A549 (cell line): ENCODE measurements at regions not wholly inside any gene's neighbourhood (a gene's known extent, or its start where the extent isn't known, plus 50 kb on each side); places are given as distances from the start of the nearest gene placed in this dataset.

Experiments
- ATAC-seq, 2 experiments: fragments of 200-7000 bp in 1 of 2; fragments of >200 bp in 1 of 2; cut with Nextera tagmentation in 1 of 2; cut with Tn5 transposase in 1 of 2; 3 replicates each; pipeline versions ENCODE4 v1.8.0 to v1.9.1; 2018 to 2020; ENCODE audit warnings: mild to moderate bottlenecking in 1 of 2, moderate library complexity in 1 of 2
- CTCF ChIA-PET: fragments of 300-600 bp; sonication (Branson Sonifier 250); formaldehyde crosslinking; extraction: SDS; loops from one replicate; lab custom pipeline; 2021; ENCODE audit warnings: antibody characterized with exemption, inconsistent platforms; lab: Yijun Ruan, JAX
- POLR2A ChIA-PET: fragments of 350-600 bp; formaldehyde crosslinking; extraction: SDS; loops from one replicate; lab custom pipeline; 2021; ENCODE audit warnings: antibody characterized with exemption, inconsistent platforms; lab: Yijun Ruan, JAX
- DNase-seq, 2 experiments: peaks; one replicate each; pipeline versions ENCODE4 v3.0.0 to v3.0.0-alpha.2; 2011 to 2016; ENCODE audit warnings: low read depth in 1 of 2, low spot score in 1 of 2
- FAIRE-seq: peaks from 2 replicates; lab custom pipeline; 2011; peaks lifted over from hg19 to GRCh38; lab: Jason Lieb, UNC
- H3K27ac ChIP-seq, 2 experiments: fragments of >200 bp; sonication (Bioruptor Twin); formaldehyde crosslinking; 3 replicates each; pipeline ENCODE4 v1.5.1; 2016 to 2017
- H3K4me1 ChIP-seq: fragments of >200 bp; sonication (Bioruptor Twin); formaldehyde crosslinking; 3 replicates; pipeline ENCODE4 v1.6.1; 2016
- H3K4me2 ChIP-seq: fragments of >200 bp; sonication (Bioruptor Twin); formaldehyde crosslinking; 3 replicates; pipeline ENCODE4 v1.6.1; 2016
- H3K4me3 ChIP-seq: fragments of >200 bp; sonication (Bioruptor Twin); formaldehyde crosslinking; 3 replicates; pipeline ENCODE4 v1.5.1; 2016
- H3K9me3 ChIP-seq: fragments of >200 bp; sonication (Bioruptor Twin); formaldehyde crosslinking; 3 replicates; pipeline ENCODE4 v1.6.1; 2016
- CEBPB ChIP-seq, 2 experiments: fragments of >200 bp in 1 of 2; sonication (Bioruptor Twin) in 1 of 2; formaldehyde crosslinking in 1 of 2; IDR thresholded peaks; 2 replicates each; pipeline ENCODE4 v1.6.1; 2012 to 2016
- CHD4 ChIP-seq: fragments of 200-600 bp; sonication (generic); IDR thresholded peaks from 2 replicates; pipeline ENCODE4 v1.6.1; 2016; ENCODE audit warnings: antibody characterized with exemption, mild to moderate bottlenecking, borderline replicate concordance
- EHMT2 ChIP-seq: fragments of 200-600 bp; sonication (generic); IDR thresholded peaks from 2 replicates; pipeline ENCODE4 v1.6.1; 2016; ENCODE audit warnings: antibody characterized with exemption, low read depth, mild to moderate bottlenecking, moderate library complexity
- EP300 ChIP-seq, 2 experiments: fragments of >200 bp; sonication (Bioruptor Twin); formaldehyde crosslinking; IDR thresholded peaks; 2 replicates in 1 of 2; 3 replicates in 1 of 2; pipeline ENCODE4 v1.6.1; 2016 to 2017
- FOSB ChIP-seq: fragments of 250-450 bp; sonication (Bioruptor Pico); IDR thresholded peaks from 2 replicates; pipeline ENCODE4 v1.5.0; 2020; ENCODE audit warnings: mild to moderate bottlenecking, moderate library complexity
- HOXA7 ChIP-seq: fragments of 250-450 bp; sonication (Bioruptor Pico); IDR thresholded peaks from 2 replicates; pipeline ENCODE4 v1.5.0; 2020; ENCODE audit warnings: mild to moderate bottlenecking, moderate library complexity
- JUNB ChIP-seq: fragments of >200 bp; sonication (Bioruptor Twin); formaldehyde crosslinking; IDR thresholded peaks from 2 replicates; pipeline ENCODE4 v1.6.1; 2016
- MAFK ChIP-seq: fragments of 450-650 bp; IDR thresholded peaks from 2 replicates; pipeline ENCODE4 v1.6.1; 2014; ENCODE audit not compliant: partially characterized antibody
- NFE2L2 ChIP-seq: fragments of 150-350 bp; conservative IDR thresholded peaks from 2 replicates; pipeline ENCODE4 v1.6.1; 2014; ENCODE audit warnings: low read length
- NR3C1 ChIP-seq: fragments of >200 bp; sonication (Bioruptor Twin); formaldehyde crosslinking; IDR thresholded peaks from 3 replicates; pipeline ENCODE4 v1.6.1; 2017
- PHF8 ChIP-seq: fragments of 200-600 bp; sonication (generic); IDR thresholded peaks from 2 replicates; pipeline ENCODE4 v1.6.1; 2016; ENCODE audit warnings: low read depth, mild to moderate bottlenecking, antibody characterized with exemption, moderate library complexity, borderline replicate concordance
- SREBF2 ChIP-seq: fragments of 450-650 bp; IDR thresholded peaks from 2 replicates; pipeline ENCODE4 v1.6.1; 2014; ENCODE audit warnings: mild to moderate bottlenecking, moderate library complexity
- TP53 ChIP-seq: fragments of 250-450 bp; sonication (Bioruptor Pico); IDR thresholded peaks from 2 replicates; pipeline ENCODE4 v1.5.0; 2021; ENCODE audit warnings: mild to moderate bottlenecking, moderate library complexity
- ZSCAN20 ChIP-seq: fragments of 250-450 bp; sonication (Bioruptor Pico); IDR thresholded peaks from 2 replicates; pipeline ENCODE4 v1.8.0; 2022; ENCODE audit warnings: mild to moderate bottlenecking, moderate library complexity
- WGBS: methylation state at CpG from one replicate; pipeline ENCODE4 v1.1.6; 2017; ENCODE audit errors: missing lambda C conversion rate; 5-methylcytosine and 5-hydroxymethylcytosine counted together
- TF ChIP-seq, protein P1 (sequence below): IDR thresholded peaks from 2 replicates; pipeline ENCODE4 v1.6.1; 2012
- TF ChIP-seq, protein P2 (sequence below): fragments of >200 bp; sonication (Bioruptor Twin); formaldehyde crosslinking; IDR thresholded peaks from 2 replicates; pipeline ENCODE4 v1.6.1; 2016
- TF ChIP-seq, protein P3 (sequence below): IDR thresholded peaks from 2 replicates; pipeline ENCODE4 v1.6.1; 2012; ENCODE audit warnings: low read depth, borderline replicate concordance
- TF ChIP-seq, protein P4 (sequence below): fragments of >200 bp; sonication (Bioruptor Twin); formaldehyde crosslinking; IDR thresholded peaks from 3 replicates; pipeline ENCODE4 v1.5.1; 2016
- TF ChIP-seq, protein P5 (sequence below): fragments of 150-350 bp; IDR thresholded peaks from 2 replicates; pipeline ENCODE4 v1.6.1; 2014; ENCODE audit warnings: low read depth, mild to moderate bottlenecking, low read length
- TF ChIP-seq, protein P6 (sequence below): fragments of 250-450 bp; sonication (Bioruptor Pico); IDR thresholded peaks from 2 replicates; pipeline ENCODE4 v1.5.0; 2021; ENCODE audit warnings: mild to moderate bottlenecking, moderate library complexity, borderline replicate concordance
- TF ChIP-seq, protein P7 (sequence below): fragments of 450-650 bp; IDR thresholded peaks from 2 replicates; pipeline ENCODE4 v1.6.1; 2014; ENCODE audit warnings: antibody characterized with exemption

DNA sequence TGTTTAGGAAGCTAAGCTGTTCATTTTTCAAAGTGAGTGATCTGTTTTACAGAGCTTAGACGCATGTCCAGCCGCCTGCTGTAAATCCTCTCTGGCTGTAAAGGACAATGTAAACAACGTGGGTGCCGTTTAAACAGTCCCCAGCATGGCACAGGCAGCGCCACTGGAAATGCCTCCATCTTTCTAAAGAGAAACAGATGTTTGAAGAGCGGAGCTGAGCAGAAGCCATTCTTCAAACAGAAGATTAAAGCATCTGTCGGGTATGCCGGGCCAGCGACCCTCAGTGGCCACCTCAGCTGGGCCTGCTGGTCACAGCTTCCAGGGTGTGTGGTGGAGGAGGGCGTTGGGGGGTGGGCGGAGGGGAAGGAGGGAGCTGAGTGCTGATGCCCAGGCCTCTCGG, 138.6 kb downstream of the ERMARD start:
- TF ChIP-seq, protein P1, sequence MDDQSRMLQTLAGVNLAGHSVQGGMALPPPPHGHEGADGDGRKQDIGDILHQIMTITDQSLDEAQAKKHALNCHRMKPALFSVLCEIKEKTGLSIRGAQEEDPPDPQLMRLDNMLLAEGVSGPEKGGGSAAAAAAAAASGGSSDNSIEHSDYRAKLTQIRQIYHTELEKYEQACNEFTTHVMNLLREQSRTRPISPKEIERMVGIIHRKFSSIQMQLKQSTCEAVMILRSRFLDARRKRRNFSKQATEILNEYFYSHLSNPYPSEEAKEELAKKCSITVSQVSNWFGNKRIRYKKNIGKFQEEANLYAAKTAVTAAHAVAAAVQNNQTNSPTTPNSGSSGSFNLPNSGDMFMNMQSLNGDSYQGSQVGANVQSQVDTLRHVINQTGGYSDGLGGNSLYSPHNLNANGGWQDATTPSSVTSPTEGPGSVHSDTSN: no peak
- TF ChIP-seq SREBF2 (no peak), TP53 (no peak), EHMT2 (no peak), ZSCAN20 (no peak)
- TF ChIP-seq, protein P2, sequence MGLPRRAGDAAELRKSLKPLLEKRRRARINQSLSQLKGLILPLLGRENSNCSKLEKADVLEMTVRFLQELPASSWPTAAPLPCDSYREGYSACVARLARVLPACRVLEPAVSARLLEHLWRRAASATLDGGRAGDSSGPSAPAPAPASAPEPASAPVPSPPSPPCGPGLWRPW: no peak
- DNase-seq (no peak), ATAC-seq (no peak), FAIRE-seq (no peak)
- no peak overlapping the region for H3K4me3 ChIP-seq
- CTCF ChIA-PET: no interaction called here
- POLR2A ChIA-PET: no interaction called here
- no peak overlapping the region for H3K27ac ChIP-seq
- H3K9me3 ChIP-seq: no peaks in the 10 kb centered on the region
- H3K4me2 ChIP-seq: no peak overlapping the region
- H3K4me1 ChIP-seq: no peaks in the 10 kb centered on the region
- 23% methylated on average over 9 of the region's 12 CpGs for WGBS

DNA sequence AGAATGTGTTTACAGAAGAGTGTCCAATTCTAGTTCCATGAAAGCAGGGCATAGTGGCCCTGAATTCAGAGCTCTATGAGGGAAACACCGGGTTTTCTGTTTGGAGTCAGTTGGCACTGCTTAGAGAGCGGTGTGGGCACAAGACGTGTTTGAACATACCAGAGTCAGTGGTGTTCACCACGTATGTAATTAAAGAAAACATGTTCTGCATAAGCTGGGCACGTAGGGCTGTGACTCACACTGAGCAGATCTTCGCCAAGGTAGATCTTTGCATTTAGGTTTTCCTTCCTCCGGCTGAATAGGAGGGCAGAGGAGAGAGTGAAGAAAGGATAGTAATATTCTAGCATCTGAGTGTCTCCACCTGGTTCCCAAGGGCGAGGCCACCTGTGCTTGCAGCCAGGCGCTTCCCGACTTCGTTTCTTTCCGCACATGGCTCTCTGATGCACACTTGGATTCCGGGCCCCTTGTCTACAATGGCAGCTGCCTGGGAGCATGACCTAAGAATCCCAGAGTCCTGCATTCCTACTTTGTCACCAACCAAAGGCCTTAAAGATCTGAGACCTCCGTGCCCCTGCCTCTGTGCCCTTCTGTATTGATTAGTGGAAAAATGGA, 136.2 kb downstream of the ERMARD start:
- H3K4me2 ChIP-seq: no peak overlapping the region

More for the DNA sequence above, 136.2 kb downstream of the ERMARD start:
- ChIA-PET POLR2A (no interaction called here), CTCF (no interaction called here)
- TF ChIP-seq SREBF2 (no peak), PHF8 (no peak), NR3C1 (no peak), CEBPB (IDR thresholded peaks at IDR 0.05) (no peak), ZSCAN20 (no peak), CHD4 (no peak), HOXA7 (no peak), FOSB (CRISPR knock-in tag) (no peak), MAFK (no peak), JUNB (no peak), NFE2L2 (no peak), EP300 (IDR thresholded peaks at IDR 0.05) (no peak)
- TF ChIP-seq, protein P3, sequence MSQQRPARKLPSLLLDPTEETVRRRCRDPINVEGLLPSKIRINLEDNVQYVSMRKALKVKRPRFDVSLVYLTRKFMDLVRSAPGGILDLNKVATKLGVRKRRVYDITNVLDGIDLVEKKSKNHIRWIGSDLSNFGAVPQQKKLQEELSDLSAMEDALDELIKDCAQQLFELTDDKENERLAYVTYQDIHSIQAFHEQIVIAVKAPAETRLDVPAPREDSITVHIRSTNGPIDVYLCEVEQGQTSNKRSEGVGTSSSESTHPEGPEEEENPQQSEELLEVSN: no peak
- TF ChIP-seq, protein P2: no peak
- TF ChIP-seq, protein P4, sequence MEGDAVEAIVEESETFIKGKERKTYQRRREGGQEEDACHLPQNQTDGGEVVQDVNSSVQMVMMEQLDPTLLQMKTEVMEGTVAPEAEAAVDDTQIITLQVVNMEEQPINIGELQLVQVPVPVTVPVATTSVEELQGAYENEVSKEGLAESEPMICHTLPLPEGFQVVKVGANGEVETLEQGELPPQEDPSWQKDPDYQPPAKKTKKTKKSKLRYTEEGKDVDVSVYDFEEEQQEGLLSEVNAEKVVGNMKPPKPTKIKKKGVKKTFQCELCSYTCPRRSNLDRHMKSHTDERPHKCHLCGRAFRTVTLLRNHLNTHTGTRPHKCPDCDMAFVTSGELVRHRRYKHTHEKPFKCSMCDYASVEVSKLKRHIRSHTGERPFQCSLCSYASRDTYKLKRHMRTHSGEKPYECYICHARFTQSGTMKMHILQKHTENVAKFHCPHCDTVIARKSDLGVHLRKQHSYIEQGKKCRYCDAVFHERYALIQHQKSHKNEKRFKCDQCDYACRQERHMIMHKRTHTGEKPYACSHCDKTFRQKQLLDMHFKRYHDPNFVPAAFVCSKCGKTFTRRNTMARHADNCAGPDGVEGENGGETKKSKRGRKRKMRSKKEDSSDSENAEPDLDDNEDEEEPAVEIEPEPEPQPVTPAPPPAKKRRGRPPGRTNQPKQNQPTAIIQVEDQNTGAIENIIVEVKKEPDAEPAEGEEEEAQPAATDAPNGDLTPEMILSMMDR: no peak
- TF ChIP-seq, protein P5, sequence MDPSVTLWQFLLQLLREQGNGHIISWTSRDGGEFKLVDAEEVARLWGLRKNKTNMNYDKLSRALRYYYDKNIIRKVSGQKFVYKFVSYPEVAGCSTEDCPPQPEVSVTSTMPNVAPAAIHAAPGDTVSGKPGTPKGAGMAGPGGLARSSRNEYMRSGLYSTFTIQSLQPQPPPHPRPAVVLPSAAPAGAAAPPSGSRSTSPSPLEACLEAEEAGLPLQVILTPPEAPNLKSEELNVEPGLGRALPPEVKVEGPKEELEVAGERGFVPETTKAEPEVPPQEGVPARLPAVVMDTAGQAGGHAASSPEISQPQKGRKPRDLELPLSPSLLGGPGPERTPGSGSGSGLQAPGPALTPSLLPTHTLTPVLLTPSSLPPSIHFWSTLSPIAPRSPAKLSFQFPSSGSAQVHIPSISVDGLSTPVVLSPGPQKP: no peak
- TF ChIP-seq, protein P1: no peak
- TF ChIP-seq, protein P6, sequence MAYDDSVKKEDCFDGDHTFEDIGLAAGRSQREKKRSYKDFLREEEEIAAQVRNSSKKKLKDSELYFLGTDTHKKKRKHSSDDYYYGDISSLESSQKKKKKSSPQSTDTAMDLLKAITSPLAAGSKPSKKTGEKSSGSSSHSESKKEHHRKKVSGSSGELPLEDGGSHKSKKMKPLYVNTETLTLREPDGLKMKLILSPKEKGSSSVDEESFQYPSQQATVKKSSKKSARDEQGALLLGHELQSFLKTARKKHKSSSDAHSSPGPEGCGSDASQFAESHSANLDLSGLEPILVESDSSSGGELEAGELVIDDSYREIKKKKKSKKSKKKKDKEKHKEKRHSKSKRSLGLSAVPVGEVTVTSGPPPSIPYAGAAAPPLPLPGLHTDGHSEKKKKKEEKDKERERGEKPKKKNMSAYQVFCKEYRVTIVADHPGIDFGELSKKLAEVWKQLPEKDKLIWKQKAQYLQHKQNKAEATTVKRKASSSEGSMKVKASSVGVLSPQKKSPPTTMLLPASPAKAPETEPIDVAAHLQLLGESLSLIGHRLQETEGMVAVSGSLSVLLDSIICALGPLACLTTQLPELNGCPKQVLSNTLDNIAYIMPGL (CRISPR knock-in tag): no peak
- TF ChIP-seq, protein P7, sequence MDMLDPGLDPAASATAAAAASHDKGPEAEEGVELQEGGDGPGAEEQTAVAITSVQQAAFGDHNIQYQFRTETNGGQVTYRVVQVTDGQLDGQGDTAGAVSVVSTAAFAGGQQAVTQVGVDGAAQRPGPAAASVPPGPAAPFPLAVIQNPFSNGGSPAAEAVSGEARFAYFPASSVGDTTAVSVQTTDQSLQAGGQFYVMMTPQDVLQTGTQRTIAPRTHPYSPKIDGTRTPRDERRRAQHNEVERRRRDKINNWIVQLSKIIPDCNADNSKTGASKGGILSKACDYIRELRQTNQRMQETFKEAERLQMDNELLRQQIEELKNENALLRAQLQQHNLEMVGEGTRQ: no peak
- H3K9me3 ChIP-seq: no peaks in the 10 kb centered on the region
- DNase-seq (no peak), FAIRE-seq (no peak), ATAC-seq (no peak)
- 35% methylated on average over 14 of the region's 14 CpGs for WGBS
- no peak overlapping the region for H3K27ac ChIP-seq
- no peak overlapping the region for H3K4me3 ChIP-seq
- no peaks in the 10 kb centered on the region for H3K4me1 ChIP-seq
